HFFc6 (cell line): ENCODE measurements at regions not wholly inside any gene's neighbourhood (a gene's known extent, or its start where the extent isn't known, plus 50 kb on each side); places are given as distances from the start of the nearest gene placed in this dataset.

Experiments used
- DNase-seq: peaks from one replicate; pipeline ENCODE4 v3.0.0-alpha.2; 2018
- H3K27ac Mint-ChIP-seq: 2 replicates; pipeline ENCODE4 v1.8.0; 2020; ENCODE audit warnings: mild to moderate bottlenecking, mixed read lengths
- H3K27me3 Mint-ChIP-seq: 2 replicates; pipeline ENCODE4 v1.8.0; 2021; ENCODE audit warnings: mild to moderate bottlenecking, moderate library complexity, mixed read lengths; ENCODE audit not compliant: insufficient read depth
- H3K36me3 Mint-ChIP-seq: 2 replicates; pipeline ENCODE4 v1.8.0; 2021; ENCODE audit warnings: low read depth, mixed read lengths
- H3K4me1 Mint-ChIP-seq: 2 replicates; pipeline ENCODE4 v1.8.0; 2020; ENCODE audit warnings: low read depth, mixed read lengths
- H3K4me3 Mint-ChIP-seq: 2 replicates; pipeline ENCODE4 v1.8.0; 2020; ENCODE audit warnings: mild to moderate bottlenecking, moderate library complexity, mixed read lengths
- H3K9me3 Mint-ChIP-seq: 2 replicates; pipeline ENCODE4 v1.8.0; 2020; ENCODE audit warnings: mild to moderate bottlenecking, mixed read lengths
- TF ChIP-seq, protein P1 (sequence below): fragments of 200-600 bp; sonication (generic); IDR thresholded peaks from 2 replicates; pipeline ENCODE4 v1.5.0; 2021; ENCODE audit warnings: antibody characterized with exemption, mild to moderate bottlenecking

DNA sequence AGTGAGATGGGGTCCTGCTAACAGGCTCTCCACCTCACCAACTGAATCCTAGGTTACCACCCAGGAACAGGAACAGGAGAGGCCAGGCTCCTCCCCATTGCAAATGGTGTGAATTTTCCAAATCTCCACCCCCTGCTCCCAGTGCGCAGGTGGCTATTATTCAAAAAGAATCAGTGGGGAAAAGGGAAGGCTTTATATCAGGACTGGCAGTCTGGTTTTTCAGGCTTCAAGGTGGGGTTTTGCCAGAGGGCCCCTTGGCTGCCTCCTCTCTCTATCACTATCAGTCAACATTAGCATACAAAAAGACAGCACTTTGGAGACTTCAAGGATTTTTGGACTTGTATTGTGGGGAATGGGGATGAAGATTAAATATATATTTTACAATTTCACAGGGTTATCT lies 1817.6 kb upstream of the C9orf72 start:
- H3K36me3 Mint-ChIP-seq, result no peaks in the 10 kb centered on the region
- TF ChIP-seq, protein P1, sequence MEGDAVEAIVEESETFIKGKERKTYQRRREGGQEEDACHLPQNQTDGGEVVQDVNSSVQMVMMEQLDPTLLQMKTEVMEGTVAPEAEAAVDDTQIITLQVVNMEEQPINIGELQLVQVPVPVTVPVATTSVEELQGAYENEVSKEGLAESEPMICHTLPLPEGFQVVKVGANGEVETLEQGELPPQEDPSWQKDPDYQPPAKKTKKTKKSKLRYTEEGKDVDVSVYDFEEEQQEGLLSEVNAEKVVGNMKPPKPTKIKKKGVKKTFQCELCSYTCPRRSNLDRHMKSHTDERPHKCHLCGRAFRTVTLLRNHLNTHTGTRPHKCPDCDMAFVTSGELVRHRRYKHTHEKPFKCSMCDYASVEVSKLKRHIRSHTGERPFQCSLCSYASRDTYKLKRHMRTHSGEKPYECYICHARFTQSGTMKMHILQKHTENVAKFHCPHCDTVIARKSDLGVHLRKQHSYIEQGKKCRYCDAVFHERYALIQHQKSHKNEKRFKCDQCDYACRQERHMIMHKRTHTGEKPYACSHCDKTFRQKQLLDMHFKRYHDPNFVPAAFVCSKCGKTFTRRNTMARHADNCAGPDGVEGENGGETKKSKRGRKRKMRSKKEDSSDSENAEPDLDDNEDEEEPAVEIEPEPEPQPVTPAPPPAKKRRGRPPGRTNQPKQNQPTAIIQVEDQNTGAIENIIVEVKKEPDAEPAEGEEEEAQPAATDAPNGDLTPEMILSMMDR, result no peak

DNA sequence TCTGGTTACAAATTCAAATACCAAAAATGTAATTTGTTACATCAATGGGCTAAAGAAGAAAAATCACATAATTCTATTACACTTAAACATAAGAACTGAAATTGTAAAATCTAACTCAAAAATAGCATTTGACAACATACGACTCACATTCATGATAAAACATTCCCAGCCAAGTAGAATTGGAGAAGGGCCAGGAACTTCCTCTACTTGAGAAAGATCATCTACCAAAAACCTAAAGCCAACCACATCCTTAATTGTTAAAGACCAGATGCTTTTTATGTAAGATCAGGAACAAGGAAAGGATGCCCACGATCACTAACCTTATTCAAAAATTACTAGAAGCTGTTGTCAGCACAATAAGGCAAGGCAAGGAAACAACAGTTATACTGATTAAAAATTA lies 1819.8 kb upstream of the C9orf72 start:
- DNase-seq, result no peak
- no peak overlapping the region for H3K27ac Mint-ChIP-seq
- H3K27me3 Mint-ChIP-seq, result no peaks in the 10 kb centered on the region
- TF ChIP-seq, protein P1, result no peak
- H3K4me1 Mint-ChIP-seq, result no peaks in the 10 kb centered on the region
- no peaks in the 10 kb centered on the region for H3K9me3 Mint-ChIP-seq
- H3K36me3 Mint-ChIP-seq, result no peaks in the 10 kb centered on the region
- H3K4me3 Mint-ChIP-seq, result no peak overlapping the region

More for the DNA sequence above, 1817.6 kb upstream of the C9orf72 start:
- no peak overlapping the region for H3K27ac Mint-ChIP-seq
- no peaks in the 10 kb centered on the region for H3K27me3 Mint-ChIP-seq
- no peaks in the 10 kb centered on the region for H3K4me1 Mint-ChIP-seq
- DNase-seq, result no peak
- H3K4me3 Mint-ChIP-seq, result no peak overlapping the region
- no peaks in the 10 kb centered on the region for H3K9me3 Mint-ChIP-seq

DNA sequence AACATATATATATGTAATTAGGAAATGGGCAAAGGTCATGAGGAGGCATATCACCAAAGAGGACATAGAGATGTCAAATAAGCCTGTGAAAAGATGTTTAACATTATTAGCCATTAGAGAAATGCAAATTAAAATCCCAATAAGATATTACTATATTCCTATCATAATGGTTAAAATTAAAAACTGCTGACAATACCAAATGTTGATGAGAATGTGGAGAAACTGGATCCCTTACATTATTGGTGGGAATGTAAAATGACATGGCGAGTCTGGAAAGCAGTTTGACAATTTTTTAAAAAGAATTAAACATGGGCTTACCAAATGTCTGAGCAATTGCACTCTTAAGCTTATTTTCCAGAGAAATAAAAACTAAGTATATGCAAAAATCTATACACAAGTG lies 1821.6 kb upstream of the C9orf72 start:
- TF ChIP-seq, protein P1, result no peak
- Mint-ChIP-seq H3K36me3 (no peaks in the 10 kb centered on the region), H3K4me3 (no peak overlapping the region), H3K9me3 (no peaks in the 10 kb centered on the region), H3K27ac (no peak overlapping the region), H3K27me3 (no peaks in the 10 kb centered on the region; the same call in 1 of the 2 replicates), H3K4me1 (no peaks in the 10 kb centered on the region)
- no peak for DNase-seq

DNA sequence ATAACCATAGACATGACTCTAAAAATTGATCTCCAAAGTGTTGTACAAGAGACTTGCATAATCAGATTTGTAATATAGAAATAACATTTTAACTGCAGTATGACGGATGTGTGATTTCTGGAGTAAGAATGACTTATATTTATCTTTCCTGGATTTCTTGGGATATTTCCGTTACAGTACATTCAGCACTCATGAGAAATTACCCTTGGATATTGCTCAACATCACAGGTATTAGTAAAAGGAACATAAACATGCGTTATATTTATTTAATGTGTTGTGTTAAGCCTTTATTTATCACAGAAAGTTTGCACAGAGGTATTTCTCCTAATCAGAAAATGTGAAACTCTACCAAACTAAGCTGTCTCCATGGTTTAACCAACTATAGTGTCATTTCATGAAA lies 1823.9 kb upstream of the C9orf72 start:
- Mint-ChIP-seq H3K4me1 (no peaks in the 10 kb centered on the region), H3K4me3 (no peak overlapping the region), H3K36me3 (no peaks in the 10 kb centered on the region), H3K9me3 (no peaks in the 10 kb centered on the region), H3K27me3 (no peaks in the 10 kb centered on the region; the same call in 1 of the 2 replicates), H3K27ac (no peak overlapping the region)
- TF ChIP-seq, protein P1, result no peak
- no peak for DNase-seq

DNA sequence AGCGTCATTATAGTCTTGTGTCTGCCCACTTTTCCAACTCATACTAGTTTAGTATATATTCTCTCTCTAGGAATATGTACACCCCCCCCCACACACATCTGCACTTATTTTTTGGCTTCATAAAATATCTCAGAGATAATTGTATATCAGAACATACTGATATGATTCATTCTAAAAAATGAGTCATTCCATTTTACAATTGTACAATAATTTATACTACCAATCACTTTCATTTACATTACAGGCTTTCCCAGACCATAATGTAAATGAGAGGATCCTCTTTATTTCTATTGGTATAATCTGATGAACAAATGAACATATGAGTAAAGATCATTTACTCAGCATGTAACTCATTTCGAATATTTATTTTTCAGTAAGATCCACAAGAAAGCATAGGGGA lies 1842.9 kb upstream of the C9orf72 start:
- H3K27ac Mint-ChIP-seq, result no peak overlapping the region

More for the DNA sequence above, 1842.9 kb upstream of the C9orf72 start:
- TF ChIP-seq, protein P1, result no peak
- no peaks in the 10 kb centered on the region; the same call in 1 of the 2 replicates for H3K27me3 Mint-ChIP-seq
- no peaks in the 10 kb centered on the region; the same call in 1 of the 2 replicates for H3K9me3 Mint-ChIP-seq
- H3K36me3 Mint-ChIP-seq, result no peaks in the 10 kb centered on the region
- DNase-seq, result no peak
- H3K4me3 Mint-ChIP-seq, result no peak overlapping the region
- H3K4me1 Mint-ChIP-seq, result no peaks in the 10 kb centered on the region
